HG03064 (cell line): ENCODE measurements at regions not wholly inside any gene's neighbourhood (a gene's known extent, or its start where the extent isn't known, plus 50 kb on each side); places are given as distances from the start of the nearest gene placed in this dataset.
"Not testable (repeated sequence)": the region's sequence is repeated elsewhere in the genome, so short reads cannot be mapped to it uniquely, and the experiment has no call there.

Experiments used
- ATAC-seq: cut with Tn5 transposase; IDR thresholded peaks from one replicate; pipeline ENCODE4 v1.9.1; 2021; ENCODE audit warnings: low read depth; ENCODE audit not compliant: unreplicated experiment

GRCh38 chr13:44853641-44854040 is 135.6 kb downstream of the NUFIP1 start:
- ATAC-seq = no peak

GRCh38 chr13:44848920-44849676 is 140.2 kb downstream of the NUFIP1 start:
- ATAC-seq = no peak

- ATAC-seq = not testable (repeated sequence)
Observed at GRCh38 chr13:44845281-44846058, 143.8 kb downstream of the NUFIP1 start.

GRCh38 chr13:44844786-44845185 is 144.5 kb downstream of the NUFIP1 start:
- no peak for ATAC-seq

GRCh38 chr13:44843403-44843802 is 145.9 kb downstream of the NUFIP1 start:
- no peak for ATAC-seq

GRCh38 chr13:44842158-44842557 is 147.1 kb downstream of the NUFIP1 start:
- no peak for ATAC-seq

GRCh38 chr13:44840131-44840530 is 149.1 kb downstream of the NUFIP1 start:
- ATAC-seq = no peak

- no peak for ATAC-seq
Observed at GRCh38 chr13:44837250-44837649, 152.0 kb downstream of the NUFIP1 start.

GRCh38 chr13:44834404-44834803 is 154.9 kb downstream of the NUFIP1 start:
- ATAC-seq = no peak

- no peak for ATAC-seq
Observed at GRCh38 chr13:44833626-44834025, 155.6 kb downstream of the NUFIP1 start.

GRCh38 chr13:44833139-44833538 is 156.1 kb downstream of the NUFIP1 start:
- ATAC-seq = no peak

GRCh38 chr13:44826591-44827350 is 162.5 kb downstream of the NUFIP1 start:
- no peak for ATAC-seq

- ATAC-seq = no peak
Observed at GRCh38 chr13:44825953-44826352, 163.3 kb downstream of the NUFIP1 start.

- not testable (repeated sequence) for ATAC-seq
Observed at GRCh38 chr13:44823555-44823954, 165.7 kb downstream of the NUFIP1 start.

GRCh38 chr13:44822291-44822690 is 167.0 kb downstream of the NUFIP1 start:
- ATAC-seq = no peak

- ATAC-seq = no peak
Observed at GRCh38 chr13:44819772-44820171, 169.5 kb downstream of the NUFIP1 start.

- no peak for ATAC-seq
Observed at GRCh38 chr13:44819245-44819644, 170.0 kb downstream of the NUFIP1 start.

- no peak for ATAC-seq
Observed at GRCh38 chr13:44818428-44818827, 170.8 kb downstream of the NUFIP1 start.

GRCh38 chr13:44818016-44818415 is 171.3 kb downstream of the NUFIP1 start:
- ATAC-seq = no peak

GRCh38 chr13:44817131-44817671 is 172.1 kb downstream of the NUFIP1 start:
- no peak for ATAC-seq

GRCh38 chr13:44816701-44817100 is 172.6 kb downstream of the NUFIP1 start:
- ATAC-seq = no peak
